ENCODE measurements at regions not wholly inside any gene's neighbourhood (a gene's known extent, or its start where the extent isn't known, plus 50 kb on each side); places are given as distances from the start of the nearest gene placed in this dataset.

GRCh38 chr9:747567-747966 lies 93.9 kb upstream of the DMRT1 start:
- POLR2A ChIA-PET, result no interaction called here
- BruUV-seq (replicated peaks), result no TSS peak

More at GRCh38 chr9:747567-747966, 93.9 kb upstream of the DMRT1 start:
- Histone ChIP-seq H2AFZ (ENCODE audit: low read depth, low read length) (no peak overlapping the region), H3K27ac (ENCODE audit: insufficient read depth, low read depth, low read length) (no peak overlapping the region), H3K4me3 (replicated peaks in 1 of 3; ENCODE audit: insufficient read depth in 1 of 3, low read depth in 1 of 3, low read length in 3 of 3) (no peak overlapping the region), H4K20me1 (replicated peaks; ENCODE audit: control insufficient read depth, extremely low read depth, insufficient read depth, low read length) (no peaks in the 10 kb centered on the region), H3K79me2 (ENCODE audit: control insufficient read depth, insufficient read depth, low read length) (no peaks in the 10 kb centered on the region), H3K4me1 (ENCODE audit: control insufficient read depth, extremely low read depth, insufficient read depth, low read length) (peaks cover 16% of the 10 kb centered on the region), H3K9ac (replicated peaks; ENCODE audit: extremely low read depth, insufficient read depth, low read length) (no peak overlapping the region), H3K36me3 (ENCODE audit: control insufficient read depth in 2 of 2, extremely low read depth in 1 of 2, insufficient read depth in 2 of 2, low read length in 2 of 2) (peaks cover 27 to 33% of the 10 kb centered on the region in 2 experiments), H3K9me1 (replicated peaks; ENCODE audit: control insufficient read depth, extremely low read depth, insufficient read depth, low read length) (no peaks in the 10 kb centered on the region), H3K9me3 (replicated peaks; ENCODE audit: control insufficient read depth, insufficient read depth, low read length) (no peaks in the 10 kb centered on the region), H3K27me3 (ENCODE audit: control insufficient read depth in 2 of 2, insufficient read depth in 2 of 2, low read length in 2 of 2) (no peaks in the 10 kb centered on the region), H3K4me2 (ENCODE audit: insufficient read depth, low read length) (no peak overlapping the region)
- dilution Hi-C loops (cut with MboI; ENCODE audit: extremely low pct_ligation_motif_present, low sequenced_read_pairs), result no loop called here
- TF ChIP-seq POLR2AphosphoS5 (IDR thresholded peaks at IDR 0.05; ENCODE audit: insufficient read depth, low read depth, low read length) (no peak), FOS (IDR thresholded peaks at IDR 0.05; ENCODE audit: borderline replicate concordance, insufficient read depth, low read length) (no peak), GATA2 (IDR thresholded peaks at IDR 0.05; ENCODE audit: insufficient read depth, insufficient read length, low read depth, low read length) (no peak), MYC (IDR thresholded peaks at IDR 0.05; ENCODE audit: low read depth, low read length) (no peak), JUN (IDR thresholded peaks at IDR 0.05; ENCODE audit: borderline replicate concordance, insufficient read depth, insufficient read length, low read depth) (no peak), EZH2 (IDR thresholded peaks at IDR 0.05; ENCODE audit: borderline replicate concordance, low read depth, low read length, severe bottlenecking) (no peak), POLR2A (IDR thresholded peaks at IDR 0.05; ENCODE audit: low read depth, low read length) (no peak)
- TF ChIP-seq, protein P1, sequence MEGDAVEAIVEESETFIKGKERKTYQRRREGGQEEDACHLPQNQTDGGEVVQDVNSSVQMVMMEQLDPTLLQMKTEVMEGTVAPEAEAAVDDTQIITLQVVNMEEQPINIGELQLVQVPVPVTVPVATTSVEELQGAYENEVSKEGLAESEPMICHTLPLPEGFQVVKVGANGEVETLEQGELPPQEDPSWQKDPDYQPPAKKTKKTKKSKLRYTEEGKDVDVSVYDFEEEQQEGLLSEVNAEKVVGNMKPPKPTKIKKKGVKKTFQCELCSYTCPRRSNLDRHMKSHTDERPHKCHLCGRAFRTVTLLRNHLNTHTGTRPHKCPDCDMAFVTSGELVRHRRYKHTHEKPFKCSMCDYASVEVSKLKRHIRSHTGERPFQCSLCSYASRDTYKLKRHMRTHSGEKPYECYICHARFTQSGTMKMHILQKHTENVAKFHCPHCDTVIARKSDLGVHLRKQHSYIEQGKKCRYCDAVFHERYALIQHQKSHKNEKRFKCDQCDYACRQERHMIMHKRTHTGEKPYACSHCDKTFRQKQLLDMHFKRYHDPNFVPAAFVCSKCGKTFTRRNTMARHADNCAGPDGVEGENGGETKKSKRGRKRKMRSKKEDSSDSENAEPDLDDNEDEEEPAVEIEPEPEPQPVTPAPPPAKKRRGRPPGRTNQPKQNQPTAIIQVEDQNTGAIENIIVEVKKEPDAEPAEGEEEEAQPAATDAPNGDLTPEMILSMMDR (IDR thresholded peaks at IDR 0.05; ENCODE audit: extremely low read depth in 1 of 2, insufficient read depth in 1 of 2, low read depth in 1 of 2, low read length in 2 of 2), result no peak
- TF ChIP-seq, protein P2, sequence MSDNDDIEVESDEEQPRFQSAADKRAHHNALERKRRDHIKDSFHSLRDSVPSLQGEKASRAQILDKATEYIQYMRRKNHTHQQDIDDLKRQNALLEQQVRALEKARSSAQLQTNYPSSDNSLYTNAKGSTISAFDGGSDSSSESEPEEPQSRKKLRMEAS (IDR thresholded peaks at IDR 0.05; ENCODE audit: insufficient read depth, insufficient read length), result no peak
- FAIRE-seq (no peak), DNase-seq (ENCODE audit: low read depth, low spot score) (no peak)
- intact Hi-C loops (cut with micrococcal nuclease), result no loop called here
- CTCF ChIA-PET, result interaction anchor here (1.2 to 2.3 kb wide), 2 partner anchors 9 to 14 kb away, joined by 3 to 6 read pairs; no protein-coding TSS in a partner anchor

Measured in endothelial cell of umbilical vein (primary cell).